AG08396 (cell line): ENCODE measurements at regions not wholly inside any gene's neighbourhood (a gene's known extent, or its start where the extent isn't known, plus 50 kb on each side); places are given as distances from the start of the nearest gene placed in this dataset.
A peak's percentile ranks its signal among the peaks of the same experiment; 100 is the strongest.
"Not testable (repeated sequence)": the region's sequence is repeated elsewhere in the genome, so short reads cannot be mapped to it uniquely, and the experiment has no call there.

ENCODE experiments used
- DNase-seq: peaks from one replicate; pipeline ENCODE4 v3.0.0; 2012; ENCODE audit warnings: low spot score, mixed read lengths

- DNase-seq: peak; percentile 39
Observed at GRCh38 chr1:30378991-30379581, 344.3 kb downstream of the MATN1 start.

GRCh38 chr1:30378003-30378596 is 345.3 kb downstream of the MATN1 start:
- no peak for DNase-seq

- DNase-seq: no peak
Observed at GRCh38 chr1:30377230-30378002, 346.0 kb downstream of the MATN1 start.

- DNase-seq: no peak
Observed at GRCh38 chr1:30376054-30376697, 347.2 kb downstream of the MATN1 start.

GRCh38 chr1:30375156-30375555 is 348.2 kb downstream of the MATN1 start:
- no peak for DNase-seq

GRCh38 chr1:30374400-30375070 is 348.9 kb downstream of the MATN1 start:
- no peak for DNase-seq

- no peak for DNase-seq
Observed at GRCh38 chr1:30373471-30374399, 349.6 kb downstream of the MATN1 start.

GRCh38 chr1:30372792-30373433 is 350.5 kb downstream of the MATN1 start:
- DNase-seq: no peak

- no peak for DNase-seq
Observed at GRCh38 chr1:30371888-30372791, 351.2 kb downstream of the MATN1 start.

- no peak for DNase-seq
Observed at GRCh38 chr1:30371179-30371788, 352.1 kb downstream of the MATN1 start.

GRCh38 chr1:30368651-30369240 is 354.6 kb downstream of the MATN1 start:
- DNase-seq: no peak

- DNase-seq: no peak
Observed at GRCh38 chr1:30366911-30367310, 356.5 kb downstream of the MATN1 start.

GRCh38 chr1:30366199-30366598 is 357.2 kb downstream of the MATN1 start:
- DNase-seq: no peak

GRCh38 chr1:30365596-30365995 is 357.8 kb downstream of the MATN1 start:
- DNase-seq: no peak

GRCh38 chr1:30363031-30363430 is 360.4 kb downstream of the MATN1 start:
- no peak for DNase-seq

GRCh38 chr1:30362603-30362990 is 360.8 kb downstream of the MATN1 start:
- DNase-seq: no peak

- DNase-seq: not testable (repeated sequence)
Observed at GRCh38 chr1:30361890-30362602, 361.3 kb downstream of the MATN1 start.

GRCh38 chr1:30360753-30361152 is 362.6 kb downstream of the MATN1 start:
- no peak for DNase-seq
